CD4-positive, alpha-beta T cell treated with Interleukin-17A for 4 hours (primary cell): ENCODE measurements at regions not wholly inside any gene's neighbourhood (a gene's known extent, or its start where the extent isn't known, plus 50 kb on each side); places are given as distances from the start of the nearest gene placed in this dataset.

Source experiments
- DNase-seq: peaks from one replicate; pipeline ENCODE4 v3.0.0-alpha.2; 2020; ENCODE audit warnings: mixed read lengths

DNA sequence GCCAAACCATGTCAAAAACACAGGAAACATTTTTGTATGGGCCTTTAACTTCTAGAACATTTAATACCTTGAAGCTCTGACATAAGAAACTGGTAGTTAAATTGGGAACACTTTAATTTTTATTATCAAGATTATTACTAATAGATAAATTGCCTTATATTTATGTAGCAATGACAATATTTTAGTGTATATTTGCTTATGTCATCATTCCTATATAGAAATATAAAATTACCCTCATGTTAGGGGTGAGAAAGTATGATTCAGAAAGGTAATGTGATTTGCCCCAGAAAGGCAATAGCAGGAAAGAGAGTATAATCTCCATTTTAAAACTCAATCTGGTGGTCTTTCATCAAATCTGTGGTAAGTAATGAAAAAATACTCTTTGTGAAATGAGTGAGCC, 147.4 kb downstream of the IL15 start:
- no peak for DNase-seq

- DNase-seq = no peak
Observed at GRCh38 chr4:141786946-141787345, 150.6 kb downstream of the IL15 start.

- no peak for DNase-seq
Observed at GRCh38 chr4:141788169-141788915, 152.0 kb downstream of the IL15 start.

- DNase-seq = no peak
Observed at GRCh38 chr4:141789716-141790115, 153.3 kb downstream of the IL15 start.

DNA sequence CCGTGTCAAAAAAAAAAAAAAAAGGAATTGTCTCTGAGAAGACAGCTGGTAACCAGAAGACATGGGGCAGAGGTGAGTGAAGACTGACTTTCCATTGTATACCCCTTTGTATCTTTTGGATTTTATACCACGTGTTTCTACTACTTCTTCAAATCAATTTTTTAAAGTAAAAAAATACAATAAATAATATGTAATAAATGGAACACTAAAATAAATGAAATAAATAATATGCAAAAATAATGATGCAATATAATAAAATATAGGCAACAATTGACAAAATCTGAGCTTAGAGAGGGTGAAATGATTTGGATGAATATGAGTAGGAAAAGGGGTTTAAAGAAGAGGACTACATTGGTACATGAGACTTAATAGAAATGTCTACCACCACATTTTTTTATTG, 155.8 kb downstream of the IL15 start:
- no peak for DNase-seq

- DNase-seq = no peak
Observed at GRCh38 chr4:141797966-141798365, 161.6 kb downstream of the IL15 start.

GRCh38 chr4:141801558-141801957, 165.2 kb downstream of the IL15 start:
- DNase-seq = no peak

- no peak for DNase-seq
Observed at GRCh38 chr4:141802333-141802732, 165.9 kb downstream of the IL15 start.

DNA sequence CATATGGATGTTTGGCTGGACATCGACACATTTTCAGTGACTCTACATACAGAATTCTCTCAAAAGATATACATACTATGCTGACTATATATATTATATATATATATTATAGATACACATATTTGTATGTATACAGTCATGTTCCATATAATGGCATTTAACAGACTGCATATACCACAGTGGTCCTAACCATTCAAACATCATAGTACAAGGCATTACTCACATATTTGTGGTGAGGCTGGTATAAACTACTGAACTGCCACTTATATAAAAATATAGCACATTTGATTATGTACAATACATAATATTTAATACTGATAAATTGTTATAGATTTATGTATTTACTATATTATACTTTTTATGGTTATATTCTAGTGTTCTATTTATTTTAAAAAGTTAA, 168.5 kb downstream of the IL15 start:
- no peak for DNase-seq

GRCh38 chr4:141807103-141807891, 170.9 kb downstream of the IL15 start:
- no peak for DNase-seq

DNA sequence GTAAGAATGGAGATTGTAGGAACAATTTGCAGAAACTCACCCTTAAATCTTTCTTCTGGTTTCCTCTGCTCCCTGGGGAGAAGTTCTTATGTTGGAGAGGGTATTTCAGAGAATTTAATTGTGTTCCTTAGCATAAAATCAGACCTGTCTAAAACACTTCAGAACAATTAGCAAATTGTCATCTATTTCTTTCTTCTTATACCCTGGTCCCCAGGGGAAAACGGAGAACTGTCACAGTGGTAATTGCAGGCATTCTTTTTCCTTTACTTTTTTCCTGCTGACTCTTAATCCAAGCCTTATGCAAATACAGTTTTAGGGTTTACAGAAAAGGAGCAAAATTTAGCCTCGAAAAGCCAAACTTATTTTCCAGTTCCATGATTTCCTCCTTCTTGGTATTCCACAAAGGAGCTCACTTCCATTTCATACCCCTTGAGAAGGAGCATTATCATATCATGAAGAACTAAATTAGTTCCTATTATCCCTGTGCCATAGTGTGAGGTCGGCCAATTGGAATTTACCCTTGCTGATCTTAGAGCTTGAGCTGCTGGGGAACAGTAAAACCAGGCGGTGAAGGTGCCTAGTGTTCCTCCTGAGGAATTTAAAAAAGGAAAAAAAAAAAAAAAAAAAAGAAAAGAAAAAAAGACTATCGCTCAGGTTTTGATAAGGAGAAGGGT, 173.8 kb downstream of the IL15 start:
- no peak for DNase-seq

DNA sequence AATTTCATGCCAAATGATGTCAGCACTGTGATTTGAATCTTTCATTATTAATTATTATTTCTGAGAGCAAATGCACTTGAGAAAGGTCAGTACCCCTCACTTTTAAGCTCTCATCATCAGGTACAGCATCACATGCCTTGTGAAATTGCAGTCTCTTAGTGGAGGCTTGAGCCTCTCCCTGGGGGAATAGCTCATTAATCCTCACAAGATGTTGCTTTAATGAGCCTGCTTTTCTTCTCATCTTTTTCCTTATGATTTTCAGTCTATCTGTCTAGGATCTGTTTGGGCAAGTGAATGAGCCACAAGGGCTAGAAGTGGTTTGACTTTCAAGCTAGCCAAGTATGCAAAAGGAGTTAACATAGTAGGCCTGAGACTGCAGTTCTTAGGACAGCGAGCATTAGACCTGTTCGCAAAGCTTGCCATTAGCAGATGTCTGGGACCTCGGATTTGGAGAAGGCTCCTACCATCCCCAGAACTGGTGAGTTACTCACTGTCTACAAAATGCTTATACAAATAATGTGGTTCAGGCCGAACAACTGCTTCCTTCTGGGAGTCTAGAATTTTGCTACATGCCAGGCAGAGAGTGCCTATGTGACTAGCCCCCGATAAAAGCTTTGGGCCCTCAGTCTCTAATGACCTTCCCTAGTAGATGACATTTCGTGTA, 174.5 kb downstream of the IL15 start:
- no peak for DNase-seq

GRCh38 chr4:141812158-141812557, 175.8 kb downstream of the IL15 start:
- no peak for DNase-seq

- DNase-seq = no peak
Observed at GRCh38 chr4:141814499-141814898, 178.1 kb downstream of the IL15 start.

DNA sequence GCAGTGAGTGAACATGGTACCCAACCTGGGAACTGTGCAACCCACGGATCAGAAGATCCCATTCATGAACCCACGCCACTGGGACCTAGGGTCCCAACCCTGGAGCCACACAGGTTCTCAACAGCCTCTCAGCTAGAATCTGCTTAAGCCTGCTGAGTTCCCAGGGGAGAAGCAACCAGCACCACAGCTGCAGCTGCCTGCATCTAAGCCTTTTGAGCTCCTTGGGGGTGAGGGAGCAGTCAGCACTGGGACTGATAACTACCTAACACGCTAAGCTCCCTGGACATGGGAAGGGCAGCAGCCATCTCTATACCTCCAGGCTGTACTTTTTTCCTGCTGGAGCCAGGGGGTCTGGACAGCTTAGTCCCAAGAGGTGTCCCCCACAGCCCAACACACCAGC, 179.3 kb downstream of the IL15 start:
- no peak for DNase-seq

DNA sequence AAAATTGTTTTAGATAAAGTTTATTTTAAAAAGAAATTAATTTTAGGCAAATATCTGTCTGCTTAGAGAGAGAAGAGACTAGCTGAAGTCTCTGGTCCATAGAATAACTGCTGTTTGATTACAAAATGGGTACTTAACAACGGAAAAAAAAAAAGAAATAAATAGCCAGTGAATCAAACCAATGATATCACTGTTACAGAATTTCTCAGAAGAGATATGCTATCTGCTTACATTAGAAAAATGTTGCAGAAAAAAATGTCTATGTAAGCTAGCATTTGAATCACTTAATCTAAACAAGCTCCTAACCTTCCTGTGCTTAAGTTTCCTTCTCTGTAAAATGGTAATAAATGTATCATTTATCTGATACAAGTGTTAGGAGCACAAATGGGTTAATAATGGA, 189.9 kb downstream of the IL15 start:
- no peak for DNase-seq

GRCh38 chr4:141833209-141833608, 196.8 kb downstream of the IL15 start:
- no peak for DNase-seq

DNA sequence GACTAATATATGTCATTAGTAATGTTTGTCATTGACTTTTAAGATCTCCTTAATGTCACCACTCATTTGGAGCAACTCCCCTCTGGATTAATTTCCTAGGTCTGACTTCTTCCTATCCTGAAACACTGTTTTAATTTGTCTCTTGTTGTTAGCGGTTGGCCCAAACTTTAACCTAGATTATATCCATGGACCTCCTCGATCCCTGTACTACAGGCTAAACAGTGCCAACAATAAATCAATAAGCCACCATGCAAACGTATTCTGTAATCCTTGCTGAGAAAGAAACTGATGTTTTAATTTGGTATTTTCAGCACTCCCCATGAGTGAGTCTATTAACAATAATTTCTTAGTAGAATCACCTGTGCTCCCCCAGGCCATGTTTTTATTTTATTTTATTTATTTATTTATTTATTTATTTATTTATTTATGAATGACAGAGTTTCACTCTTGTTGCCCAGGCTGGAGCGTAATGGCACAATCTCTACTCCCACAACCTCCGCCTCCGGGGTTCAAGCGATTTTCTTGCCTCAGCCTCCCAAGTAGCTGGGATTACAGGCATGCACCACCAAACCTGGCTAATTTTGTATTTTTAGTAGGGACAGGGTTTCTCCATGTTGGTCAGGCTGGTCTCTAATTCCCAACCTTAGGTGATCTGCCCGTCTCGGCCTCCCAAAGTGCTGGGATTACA, 204.1 kb downstream of the IL15 start:
- no peak for DNase-seq

GRCh38 chr4:141843136-141843535, 206.8 kb downstream of the IL15 start:
- no peak for DNase-seq

DNA sequence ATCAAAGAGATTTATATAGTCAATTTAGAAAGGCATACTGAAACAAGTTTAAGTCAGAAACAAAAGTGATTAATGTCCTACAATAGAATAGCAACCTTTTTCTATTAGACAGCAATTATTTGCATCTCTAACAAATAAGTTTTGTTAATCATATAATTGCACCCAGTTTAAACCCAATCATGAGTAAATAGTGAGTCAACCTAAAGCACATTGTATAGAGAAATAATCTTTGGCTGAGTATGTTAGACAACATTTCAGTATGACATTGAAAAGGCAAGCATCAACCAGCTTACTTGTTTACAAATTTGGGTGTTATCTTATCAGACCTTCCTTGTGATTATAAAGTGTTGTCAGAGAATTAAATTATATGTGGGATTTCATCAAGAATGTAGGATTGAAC, 209.5 kb downstream of the IL15 start:
- DNase-seq = no peak

DNA sequence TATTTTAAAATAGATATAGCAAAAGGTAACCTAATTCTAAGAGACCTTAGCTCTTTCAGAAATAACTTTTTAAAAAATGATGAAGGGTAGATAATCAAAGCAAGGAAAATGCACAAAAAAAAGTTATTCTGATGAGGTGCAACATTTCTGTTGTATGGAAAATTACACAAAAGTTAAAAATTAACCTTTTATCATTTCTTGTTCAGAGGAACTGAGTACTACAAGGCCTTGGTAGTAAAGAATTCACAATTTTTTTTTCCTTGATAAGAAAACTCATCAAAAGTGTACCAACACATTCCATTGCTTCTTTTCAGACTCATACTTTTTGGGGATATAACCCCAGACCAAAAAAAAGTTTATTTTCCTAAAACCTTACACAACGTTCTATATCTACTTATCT, 213.0 kb downstream of the IL15 start:
- DNase-seq = no peak

GRCh38 chr4:141849778-141850177, 213.4 kb downstream of the IL15 start:
- no peak for DNase-seq
